Endothelial cell of umbilical vein (primary cell): ENCODE measurements at regions not wholly inside any gene's neighbourhood (a gene's known extent, or its start where the extent isn't known, plus 50 kb on each side); places are given as distances from the start of the nearest gene placed in this dataset.

Experiments used
- BruUV-seq: library from RNA; stranded (reverse); fragments of 400-500 nt; replicated peaks from 2 replicates; lab custom pipeline; 2021; lab: Mats Ljungman, UMichigan
- CTCF ChIA-PET: fragments of 300-600, 350-600 bp; sonication (Branson Sonifier 250); formaldehyde crosslinking; loops from one replicate; lab custom pipeline; 2021; ENCODE audit warnings: antibody characterized with exemption, inconsistent platforms; lab: Charles Lee
- POLR2A ChIA-PET: fragments of 300-600, 350-600 bp; sonication (Branson Sonifier 250); formaldehyde crosslinking; loops from one replicate; lab custom pipeline; 2021; ENCODE audit warnings: antibody characterized with exemption, inconsistent platforms; lab: Charles Lee
- DNase-seq: peaks from one replicate; pipeline ENCODE4 v3.0.0-alpha.2; 2011; ENCODE audit warnings: low read depth, low spot score
- FAIRE-seq: peaks from 2 replicates; lab custom pipeline; 2011; peaks lifted over from hg19 to GRCh38; lab: Jason Lieb, UNC
- H2AFZ ChIP-seq: 2 replicates; pipeline ENCODE4 v1.6.0; 2012; ENCODE audit warnings: low read depth, low read length, control low read depth, inconsistent platforms
- H3K27ac ChIP-seq: 2 replicates; pipeline ENCODE4 v1.5.1; 2011; ENCODE audit warnings: low read depth, mild to moderate bottlenecking, control low read depth, low read length, moderate library complexity; ENCODE audit not compliant: insufficient read depth
- H3K27me3 ChIP-seq, 2 experiments: 2 replicates each; pipeline versions ENCODE4 v1.6.0 to v1.6.1; 2011; ENCODE audit warnings: low read length in 2 of 2, mixed read lengths in 1 of 2; ENCODE audit not compliant: control insufficient read depth in 2 of 2, insufficient read depth in 2 of 2
- H3K36me3 ChIP-seq, 2 experiments: 2 replicates in 1 of 2; 3 replicates in 1 of 2; pipeline ENCODE4 v1.5.1; 2011; ENCODE audit warnings: low read length in 2 of 2, mild to moderate bottlenecking in 1 of 2, moderate library complexity in 1 of 2; ENCODE audit not compliant: control insufficient read depth in 2 of 2, insufficient read depth in 2 of 2; ENCODE audit errors: extremely low read depth in 1 of 2
- H3K4me1 ChIP-seq: 3 replicates; pipeline ENCODE4 v1.5.1; 2011; ENCODE audit warnings: mild to moderate bottlenecking, low read length; ENCODE audit not compliant: control insufficient read depth, insufficient read depth; ENCODE audit errors: extremely low read depth
- H3K4me2 ChIP-seq: 2 replicates; pipeline ENCODE4 v1.6.1; 2011; ENCODE audit warnings: low read length, control low read depth, mixed read lengths; ENCODE audit not compliant: insufficient read depth
- H3K4me3 ChIP-seq, 3 experiments: fragments of 200-600 bp in 1 of 3; sonication (generic), shearing (Covaris generic) in 1 of 3; replicated peaks in 1 of 3; 2 replicates each; pipeline ENCODE4 v1.5.1; 2011 to 2016; ENCODE audit warnings: control low read depth in 3 of 3, low read length in 3 of 3, mild to moderate bottlenecking in 2 of 3, inconsistent platforms in 1 of 3, low read depth in 1 of 3, moderate library complexity in 1 of 3; ENCODE audit not compliant: insufficient read depth in 1 of 3
- H3K79me2 ChIP-seq: 2 replicates; pipeline ENCODE4 v1.6.0; 2012; ENCODE audit warnings: low read length, inconsistent platforms; ENCODE audit not compliant: control insufficient read depth, insufficient read depth
- H3K9ac ChIP-seq: replicated peaks from 2 replicates; pipeline ENCODE3; 2011; ENCODE audit warnings: low read length, control low read depth; ENCODE audit not compliant: insufficient read depth; ENCODE audit errors: extremely low read depth
- H3K9me1 ChIP-seq: replicated peaks from 3 replicates; pipeline ENCODE4 v1.6.0; 2011; ENCODE audit warnings: mild to moderate bottlenecking, low read length; ENCODE audit not compliant: control insufficient read depth, insufficient read depth; ENCODE audit errors: extremely low read depth
- H3K9me3 ChIP-seq: replicated peaks from 2 replicates; pipeline ENCODE4 v1.5.1; 2012; ENCODE audit warnings: low read length, inconsistent platforms; ENCODE audit not compliant: control insufficient read depth, insufficient read depth
- H4K20me1 ChIP-seq: replicated peaks from 2 replicates; pipeline ENCODE3; 2011; ENCODE audit warnings: mild to moderate bottlenecking, low read length; ENCODE audit not compliant: control insufficient read depth, insufficient read depth; ENCODE audit errors: extremely low read depth
- CTCF ChIP-seq, 2 donors: IDR thresholded peaks; 1 replicate in 1 of 2; 2 replicates in 1 of 2; pipeline ENCODE4 v1.5.1; 2011; ENCODE audit warnings: low read length in 2 of 2, mild to moderate bottlenecking in 2 of 2, moderate library complexity in 2 of 2, control low read depth in 1 of 2, inconsistent platforms in 1 of 2, low read depth in 1 of 2; ENCODE audit not compliant: insufficient read depth in 1 of 2; ENCODE audit errors: extremely low read depth in 1 of 2
- EZH2 ChIP-seq: IDR thresholded peaks from 2 replicates; pipeline ENCODE4 v1.6.1; 2012; ENCODE audit warnings: borderline replicate concordance, low read depth, mild to moderate bottlenecking, moderate library complexity, low read length, inconsistent platforms; ENCODE audit not compliant: severe bottlenecking
- FOS ChIP-seq: IDR thresholded peaks from 2 replicates; pipeline ENCODE4 v1.6.1; 2011; ENCODE audit warnings: mild to moderate bottlenecking, low read length, moderate library complexity, borderline replicate concordance; ENCODE audit not compliant: insufficient read depth
- GATA2 ChIP-seq: IDR thresholded peaks from 2 replicates; pipeline ENCODE4 v1.7.0; 2011; ENCODE audit warnings: low read depth, mild to moderate bottlenecking, moderate library complexity, mixed read lengths, low read length; ENCODE audit not compliant: insufficient read length, insufficient read depth
- JUN ChIP-seq: IDR thresholded peaks from 2 replicates; pipeline ENCODE4 v1.6.1; 2011; ENCODE audit warnings: borderline replicate concordance, low read depth; ENCODE audit not compliant: insufficient read length, insufficient read depth
- MAX ChIP-seq: IDR thresholded peaks from 2 replicates; pipeline ENCODE4 v1.6.1; 2011; ENCODE audit not compliant: insufficient read depth, insufficient read length
- MYC ChIP-seq: IDR thresholded peaks from one replicate; pipeline ENCODE4 v1.6.1; 2011; ENCODE audit warnings: mild to moderate bottlenecking, low read depth, low read length
- POLR2A ChIP-seq: IDR thresholded peaks from 2 replicates; pipeline ENCODE4 v1.6.1; 2012; ENCODE audit warnings: low read depth, mild to moderate bottlenecking, control low read depth, low read length
- POLR2AphosphoS5 ChIP-seq: IDR thresholded peaks from 2 replicates; pipeline ENCODE4 v1.6.1; 2012; ENCODE audit warnings: low read depth, mild to moderate bottlenecking, control low read depth, low read length, moderate library complexity; ENCODE audit not compliant: insufficient read depth
- dilution Hi-C: fragments of 300-500 bp; cut with MboI; formaldehyde crosslinking; loops from one replicate; pipeline ENCODE4 v1.15.0; 2019; ENCODE audit warnings: low sequenced_read_pairs; ENCODE audit not compliant: extremely low pct_ligation_motif_present
- intact Hi-C: fragments of 100-400 bp; cut with micrococcal nuclease; formaldehyde crosslinking; loops from one replicate; pipeline ENCODE4 v1.10.0; 2022

GRCh38 chr2:5933669-5934068 is 241.5 kb downstream of the SOX11 start:
- no peak overlapping the region for H3K9ac ChIP-seq
- no TSS peak for BruUV-seq
- no peak overlapping the region for H3K4me2 ChIP-seq
- no peak overlapping the region for H2AFZ ChIP-seq
- DNase-seq (no peak), FAIRE-seq (no peak)
- H4K20me1 ChIP-seq, result no peaks in the 10 kb centered on the region
- H3K9me1 ChIP-seq, result no peaks in the 10 kb centered on the region
- CTCF ChIA-PET, result no interaction called here
- peaks cover 4% of the 10 kb centered on the region for H3K9me3 ChIP-seq
- intact Hi-C loops (no loop called here), dilution Hi-C loops (no loop called here)
- H3K4me3 ChIP-seq, result no peak overlapping the region
- POLR2A ChIA-PET, result no interaction called here
- H3K36me3 ChIP-seq, result no peaks in the 10 kb centered on the region
- TF ChIP-seq GATA2 (no peak), EZH2 (no peak), FOS (no peak), JUN (no peak), POLR2A (no peak), MAX (no peak), CTCF (IDR thresholded peaks at IDR 0.05; ENCODE audit: extremely low read depth in 1 of 2, insufficient read depth in 1 of 2, low read depth in 1 of 2, low read length in 2 of 2) (no peak), POLR2AphosphoS5 (no peak), MYC (no peak)
- no peak overlapping the region for H3K27ac ChIP-seq
- no peaks in the 10 kb centered on the region for H3K79me2 ChIP-seq
- H3K27me3 ChIP-seq, result no peaks in the 10 kb centered on the region
- no peaks in the 10 kb centered on the region for H3K4me1 ChIP-seq
